Activated CD4-positive, alpha-beta T cell treated with anti-CD3 and anti-CD28 coated beads for 36 hours (primary cell): ENCODE measurements at regions not wholly inside any gene's neighbourhood (a gene's known extent, or its start where the extent isn't known, plus 50 kb on each side); places are given as distances from the start of the nearest gene placed in this dataset.

ENCODE experiments used
- ATAC-seq: fragments of 200-7000 bp; cut with Tn5 transposase; one replicate; pipeline ENCODE4 v1.10.0; 2021; ENCODE audit warnings: mild to moderate bottlenecking, moderate library complexity
- CTCF ChIA-PET: fragments of 350-600 bp; sonication (Branson Sonifier 250); formaldehyde crosslinking; loops from one replicate; lab custom pipeline; 2021; ENCODE audit warnings: antibody characterized with exemption; lab: Charles Lee
- POLR2A ChIA-PET: fragments of 350-600 bp; sonication (Branson Sonifier 250); formaldehyde crosslinking; loops from one replicate; lab custom pipeline; 2021; ENCODE audit warnings: antibody characterized with exemption, inconsistent platforms; lab: Charles Lee
- DNase-seq: peaks from one replicate; pipeline ENCODE4 v3.0.0-alpha.2; 2020
- H3K27ac Mint-ChIP-seq: one replicate; pipeline ENCODE4 v1.8.0; 2021; ENCODE audit warnings: mixed read lengths
- H3K27me3 Mint-ChIP-seq: one replicate; pipeline ENCODE4 v1.8.0; 2021; ENCODE audit warnings: mixed read lengths
- H3K36me3 Mint-ChIP-seq: one replicate; pipeline ENCODE4 v1.8.0; 2021; ENCODE audit warnings: low read depth, mixed read lengths
- H3K4me1 Mint-ChIP-seq: one replicate; pipeline ENCODE4 v1.8.0; 2021; ENCODE audit warnings: mixed read lengths
- H3K4me3 Mint-ChIP-seq: one replicate; pipeline ENCODE4 v1.8.0; 2021; ENCODE audit warnings: mild to moderate bottlenecking, moderate library complexity, mixed read lengths
- H3K9me3 Mint-ChIP-seq: one replicate; pipeline ENCODE4 v1.8.0; 2021; ENCODE audit warnings: low read depth, mixed read lengths
- intact Hi-C, 2 experiments: fragments of 100-400 bp; cut with DNase I in 1 of 2; cut with micrococcal nuclease in 1 of 2; formaldehyde crosslinking; loops; one replicate each; pipeline versions ENCODE4 v1.14.2 to v1.15.1; 2022 to 2024; cut with DNase I, micrococcal nuclease

- DNase-seq (no peak), ATAC-seq (no peak)
- Mint-ChIP-seq H3K4me3 (no peak overlapping the region), H3K9me3 (no peaks in the 10 kb centered on the region), H3K27me3 (no peaks in the 10 kb centered on the region), H3K36me3 (no peaks in the 10 kb centered on the region), H3K27ac (no peak overlapping the region), H3K4me1 (no peaks in the 10 kb centered on the region)
- ChIA-PET POLR2A (no interaction called here), CTCF (no interaction called here)
- intact Hi-C loops, result no loop called here
These were observed 318.4 kb upstream of the RGS18 start for GRCh38 chr1:191839891-191840290.

GRCh38 chr1:191851799-191852595 lies 306.3 kb upstream of the RGS18 start:
- POLR2A ChIA-PET, result no interaction called here
- CTCF ChIA-PET, result no interaction called here
- no peak overlapping the region for H3K4me3 Mint-ChIP-seq

GRCh38 chr1:191852907-191853306 lies 305.4 kb upstream of the RGS18 start:
- ChIA-PET CTCF (no interaction called here), POLR2A (no interaction called here)
- no peaks in the 10 kb centered on the region for H3K9me3 Mint-ChIP-seq
- no peaks in the 10 kb centered on the region for H3K4me1 Mint-ChIP-seq
- DNase-seq, result no peak
- no peak for ATAC-seq
- no peak overlapping the region for H3K27ac Mint-ChIP-seq
- H3K4me3 Mint-ChIP-seq, result no peak overlapping the region
- H3K27me3 Mint-ChIP-seq, result no peaks in the 10 kb centered on the region
- intact Hi-C loops, result no loop called here
- no peaks in the 10 kb centered on the region for H3K36me3 Mint-ChIP-seq

More at GRCh38 chr1:191851799-191852595, 306.3 kb upstream of the RGS18 start:
- H3K4me1 Mint-ChIP-seq, result no peaks in the 10 kb centered on the region
- no peak overlapping the region for H3K27ac Mint-ChIP-seq
- H3K36me3 Mint-ChIP-seq, result no peaks in the 10 kb centered on the region
- no peaks in the 10 kb centered on the region for H3K27me3 Mint-ChIP-seq
- intact Hi-C loops, result no loop called here
- DNase-seq (no peak), ATAC-seq (no peak)
- no peaks in the 10 kb centered on the region for H3K9me3 Mint-ChIP-seq

GRCh38 chr1:191857600-191857999 lies 300.7 kb upstream of the RGS18 start:
- CTCF ChIA-PET, result no interaction called here
- H3K27ac Mint-ChIP-seq, result no peak overlapping the region

GRCh38 chr1:191865479-191865878 lies 292.8 kb upstream of the RGS18 start:
- ChIA-PET POLR2A (no interaction called here), CTCF (no interaction called here)
- intact Hi-C loops, result no loop called here
- H3K9me3 Mint-ChIP-seq, result peaks cover 13% of the 10 kb centered on the region
- no peaks in the 10 kb centered on the region for H3K27me3 Mint-ChIP-seq
- H3K36me3 Mint-ChIP-seq, result no peaks in the 10 kb centered on the region
- no peak overlapping the region for H3K4me3 Mint-ChIP-seq
- ATAC-seq (no peak), DNase-seq (no peak)
- H3K4me1 Mint-ChIP-seq, result no peaks in the 10 kb centered on the region
- H3K27ac Mint-ChIP-seq, result no peak overlapping the region

More at GRCh38 chr1:191857600-191857999, 300.7 kb upstream of the RGS18 start:
- no peak overlapping the region for H3K4me3 Mint-ChIP-seq
- intact Hi-C loops, result no loop called here
- DNase-seq (no peak), ATAC-seq (no peak)
- no peaks in the 10 kb centered on the region for H3K4me1 Mint-ChIP-seq
- H3K27me3 Mint-ChIP-seq, result no peaks in the 10 kb centered on the region
- POLR2A ChIA-PET, result no interaction called here
- peaks cover 4% of the 10 kb centered on the region for H3K9me3 Mint-ChIP-seq
- no peaks in the 10 kb centered on the region for H3K36me3 Mint-ChIP-seq

GRCh38 chr1:191866155-191866554 lies 292.1 kb upstream of the RGS18 start:
- H3K4me1 Mint-ChIP-seq, result no peaks in the 10 kb centered on the region
- DNase-seq (no peak), ATAC-seq (no peak)
- intact Hi-C loops, result no loop called here
- no peaks in the 10 kb centered on the region for H3K27me3 Mint-ChIP-seq
- H3K27ac Mint-ChIP-seq, result no peak overlapping the region
- POLR2A ChIA-PET, result no interaction called here
- H3K36me3 Mint-ChIP-seq, result no peaks in the 10 kb centered on the region
- CTCF ChIA-PET, result no interaction called here
- no peak overlapping the region for H3K4me3 Mint-ChIP-seq
- H3K9me3 Mint-ChIP-seq, result peaks cover 13% of the 10 kb centered on the region

- Mint-ChIP-seq H3K36me3 (no peaks in the 10 kb centered on the region), H3K9me3 (no peaks in the 10 kb centered on the region), H3K27ac (no peak overlapping the region), H3K4me3 (no peak overlapping the region), H3K4me1 (no peaks in the 10 kb centered on the region), H3K27me3 (no peaks in the 10 kb centered on the region)
- CTCF ChIA-PET, result no interaction called here
- DNase-seq (no peak), ATAC-seq (no peak)
- POLR2A ChIA-PET, result no interaction called here
- intact Hi-C loops, result no loop called here
These were observed 288.4 kb upstream of the RGS18 start for GRCh38 chr1:191869790-191870312.

- no peak for DNase-seq
- CTCF ChIA-PET, result no interaction called here
- H3K4me1 Mint-ChIP-seq, result no peaks in the 10 kb centered on the region
- ATAC-seq, result no peak
- no peak overlapping the region for H3K27ac Mint-ChIP-seq
- intact Hi-C loops, result no loop called here
- POLR2A ChIA-PET, result no interaction called here
- H3K4me3 Mint-ChIP-seq, result no peak overlapping the region
- no peaks in the 10 kb centered on the region for H3K27me3 Mint-ChIP-seq
- H3K9me3 Mint-ChIP-seq, result no peaks in the 10 kb centered on the region
- no peaks in the 10 kb centered on the region for H3K36me3 Mint-ChIP-seq
These were observed 287.8 kb upstream of the RGS18 start for GRCh38 chr1:191870490-191870889.

- DNase-seq, result no peak
- Mint-ChIP-seq H3K4me1 (no peaks in the 10 kb centered on the region), H3K27me3 (no peaks in the 10 kb centered on the region), H3K27ac (no peak overlapping the region), H3K9me3 (no peaks in the 10 kb centered on the region), H3K4me3 (no peak overlapping the region), H3K36me3 (no peaks in the 10 kb centered on the region)
- intact Hi-C loops, result no loop called here
- ATAC-seq, result no peak
- ChIA-PET CTCF (no interaction called here), POLR2A (no interaction called here)
These were observed 282.3 kb upstream of the RGS18 start for GRCh38 chr1:191875994-191876393.

GRCh38 chr1:191876631-191877030 lies 281.6 kb upstream of the RGS18 start:
- no peak for DNase-seq
- CTCF ChIA-PET, result no interaction called here
- ATAC-seq, result no peak
- no peak overlapping the region for H3K4me3 Mint-ChIP-seq
- H3K9me3 Mint-ChIP-seq, result no peaks in the 10 kb centered on the region
- no peaks in the 10 kb centered on the region for H3K27me3 Mint-ChIP-seq
- POLR2A ChIA-PET, result no interaction called here
- H3K36me3 Mint-ChIP-seq, result no peaks in the 10 kb centered on the region
- no peak overlapping the region for H3K27ac Mint-ChIP-seq
- no peaks in the 10 kb centered on the region for H3K4me1 Mint-ChIP-seq
- intact Hi-C loops, result no loop called here

GRCh38 chr1:191882870-191883269 lies 275.4 kb upstream of the RGS18 start:
- Mint-ChIP-seq H3K4me1 (no peaks in the 10 kb centered on the region), H3K27me3 (no peaks in the 10 kb centered on the region), H3K4me3 (no peak overlapping the region), H3K36me3 (no peaks in the 10 kb centered on the region), H3K27ac (no peak overlapping the region), H3K9me3 (no peaks in the 10 kb centered on the region)
- DNase-seq (no peak), ATAC-seq (no peak)
- ChIA-PET POLR2A (no interaction called here), CTCF (no interaction called here)
- intact Hi-C loops, result loop anchor here in 1 of 2 experiments (5.0 to 10.0 kb wide), 2 partner anchors 51 to 62 kb away; no protein-coding TSS in a partner anchor

GRCh38 chr1:191886977-191887376 lies 271.3 kb upstream of the RGS18 start:
- ChIA-PET CTCF (no interaction called here), POLR2A (no interaction called here)
- no peaks in the 10 kb centered on the region for H3K4me1 Mint-ChIP-seq
- no peak overlapping the region for H3K4me3 Mint-ChIP-seq
- H3K27me3 Mint-ChIP-seq, result no peaks in the 10 kb centered on the region
- no peak for ATAC-seq
- DNase-seq, result no peak
- no peaks in the 10 kb centered on the region for H3K9me3 Mint-ChIP-seq
- no peaks in the 10 kb centered on the region for H3K36me3 Mint-ChIP-seq
- no peak overlapping the region for H3K27ac Mint-ChIP-seq
- intact Hi-C loops, result loop anchor here in 1 of 2 experiments (10.0 kb wide), 1 partner anchor 58 kb away; no protein-coding TSS in a partner anchor
